Hematopoietic multipotent progenitor cell treated with erythropoietin and hydrocortisone succinate and interleukin-3 and kit ligand, for 6 days (in vitro differentiated cells): ENCODE measurements at regions not wholly inside any gene's neighbourhood (a gene's known extent, or its start where the extent isn't known, plus 50 kb on each side); places are given as distances from the start of the nearest gene placed in this dataset.

ENCODE experiments used
- DNase-seq: peaks from one replicate; pipeline ENCODE4 v3.0.0-alpha.2; 2015

GRCh38 chr6:6376845-6377244, 56.4 kb upstream of the F13A1 start:
- no peak for DNase-seq

DNA sequence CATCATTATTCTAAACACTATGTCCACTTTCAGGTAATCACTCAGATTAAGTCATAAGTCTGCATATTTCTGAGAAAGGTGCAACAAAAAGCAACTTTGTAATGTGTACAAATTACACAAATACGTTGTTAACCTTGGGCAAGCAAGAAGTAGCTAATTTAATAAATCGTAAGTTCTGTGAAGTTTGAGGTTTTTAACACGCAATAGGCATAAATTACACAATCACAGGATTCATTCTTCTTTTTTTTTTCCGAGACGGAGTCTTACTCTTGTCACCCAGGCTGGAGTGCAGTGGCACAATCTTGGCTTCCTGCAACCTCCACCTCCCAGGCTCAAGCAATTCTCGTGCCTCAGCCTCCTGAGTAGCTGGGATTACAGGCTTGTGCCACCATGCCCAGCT, 57.2 kb upstream of the F13A1 start:
- DNase-seq = no peak

- no peak for DNase-seq
Observed at GRCh38 chr6:6379573-6379972, 59.1 kb upstream of the F13A1 start.

- no peak for DNase-seq
Observed at GRCh38 chr6:6384520-6384919, 64.1 kb upstream of the F13A1 start.

GRCh38 chr6:6386010-6386409, 65.5 kb upstream of the F13A1 start:
- peak; percentile 58 for DNase-seq

GRCh38 chr6:6390849-6391602, 70.6 kb upstream of the F13A1 start:
- no peak for DNase-seq

- DNase-seq = no peak
Observed at GRCh38 chr6:6392214-6393068, 72.0 kb upstream of the F13A1 start.

GRCh38 chr6:6393069-6393529, 72.6 kb upstream of the F13A1 start:
- no peak for DNase-seq

DNA sequence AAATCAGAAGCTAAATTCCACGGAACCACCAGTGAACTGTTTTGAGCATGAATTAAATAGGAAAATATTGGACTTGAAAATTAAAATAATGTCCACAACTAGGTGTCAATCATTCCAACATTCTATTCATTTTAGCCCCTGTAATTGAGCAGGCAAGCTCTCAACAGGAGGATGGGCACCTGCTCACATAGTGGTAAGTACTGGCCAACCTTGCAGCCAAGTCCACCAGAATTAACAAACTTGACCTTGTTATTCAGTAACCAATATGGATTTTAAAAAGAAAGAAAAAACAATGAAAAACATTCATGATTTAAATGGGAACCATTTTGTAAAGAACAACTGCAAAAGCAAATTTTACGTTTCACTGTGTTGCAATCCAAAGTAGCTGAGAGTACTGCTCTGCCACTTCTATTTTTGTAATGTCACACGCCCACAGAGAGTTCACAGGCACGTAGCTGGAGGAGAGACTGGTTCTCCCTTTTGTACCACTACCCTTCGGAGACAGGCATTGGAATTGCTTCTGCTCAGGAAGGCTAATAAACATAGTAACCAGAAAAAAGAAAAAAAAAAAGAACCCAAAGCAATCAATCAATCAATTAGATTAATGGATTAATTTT, 75.2 kb upstream of the F13A1 start:
- DNase-seq = peak; percentile 50

DNA sequence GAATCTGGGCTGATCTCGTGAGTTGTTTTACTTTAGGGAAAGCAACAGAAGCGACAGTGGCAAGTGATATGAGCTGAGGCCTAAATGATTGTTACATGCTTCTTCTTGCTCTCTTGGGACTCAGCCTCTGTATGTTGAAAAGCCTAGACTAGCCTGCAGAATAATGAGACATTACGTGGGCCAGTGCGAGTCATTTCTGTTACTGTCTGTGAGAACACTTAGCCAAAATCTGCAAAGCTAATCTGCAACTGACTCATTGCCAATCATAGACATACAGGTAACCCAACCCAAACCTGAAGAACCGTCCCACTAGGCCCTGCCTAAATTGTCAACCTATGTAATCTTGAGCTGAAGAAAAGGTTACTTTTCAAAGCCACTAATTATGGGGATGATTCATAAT, 77.4 kb upstream of the F13A1 start:
- no peak for DNase-seq

- no peak for DNase-seq
Observed at GRCh38 chr6:6399568-6399967, 79.1 kb upstream of the F13A1 start.

DNA sequence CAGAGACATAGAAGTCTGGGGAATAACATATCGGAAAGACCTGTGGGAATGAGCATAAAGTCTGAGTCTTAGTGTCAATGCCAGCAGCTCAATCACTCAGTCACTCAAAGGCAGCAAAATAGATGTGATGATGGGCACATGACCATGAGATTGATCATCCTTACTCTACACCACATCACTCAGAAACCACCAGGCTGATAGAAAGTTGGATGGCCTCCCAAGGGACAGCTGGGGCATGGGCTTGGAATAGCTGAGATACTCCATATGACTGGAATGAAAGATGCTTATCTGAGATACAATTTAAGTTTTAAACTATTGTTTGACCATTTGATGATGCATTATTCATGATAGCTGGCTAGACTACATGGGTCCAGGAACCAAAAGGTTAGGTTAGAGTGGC, 80.9 kb upstream of the F13A1 start:
- no peak for DNase-seq

DNA sequence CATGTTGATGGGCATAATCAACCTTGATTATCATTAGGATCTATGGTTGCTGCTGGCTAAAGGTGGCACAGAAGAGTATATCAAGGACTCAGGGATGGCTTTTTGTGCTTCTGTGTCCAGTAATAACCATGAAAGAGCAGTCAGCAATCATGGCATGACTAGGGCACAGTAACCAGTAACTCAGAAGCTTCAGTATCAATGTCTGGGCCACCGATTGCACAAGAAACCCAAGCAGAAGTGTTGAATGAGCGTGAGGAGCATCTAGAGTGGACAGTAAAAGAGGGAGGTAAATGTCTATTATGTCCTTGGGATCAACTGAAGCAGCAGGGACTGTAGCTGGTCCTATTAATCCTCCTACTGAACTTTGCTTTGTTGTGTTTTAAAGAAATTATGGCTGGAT, 81.5 kb upstream of the F13A1 start:
- DNase-seq = no peak

DNA sequence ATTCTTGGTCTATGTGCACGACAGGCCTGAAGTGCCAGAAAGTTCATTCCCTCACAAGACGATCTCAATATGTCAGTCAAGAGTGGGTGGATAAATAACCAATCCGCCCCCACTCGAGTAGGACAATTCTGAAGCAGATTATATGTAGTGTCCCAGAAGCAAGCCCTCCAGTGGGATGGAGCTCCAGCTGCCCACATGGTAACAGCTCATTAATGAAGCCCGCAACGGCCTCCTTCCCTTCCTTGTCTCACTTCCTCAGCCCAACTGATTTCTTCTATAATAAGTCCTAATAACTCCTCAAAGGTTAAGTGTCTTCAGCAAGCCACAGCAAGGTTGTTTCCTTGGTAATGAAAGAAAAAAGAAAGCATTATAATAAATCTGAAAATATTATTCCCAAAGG, 82.1 kb upstream of the F13A1 start:
- no peak for DNase-seq

- peak; percentile 12 for DNase-seq
Observed at GRCh38 chr6:6405031-6405430, 84.6 kb upstream of the F13A1 start.

DNA sequence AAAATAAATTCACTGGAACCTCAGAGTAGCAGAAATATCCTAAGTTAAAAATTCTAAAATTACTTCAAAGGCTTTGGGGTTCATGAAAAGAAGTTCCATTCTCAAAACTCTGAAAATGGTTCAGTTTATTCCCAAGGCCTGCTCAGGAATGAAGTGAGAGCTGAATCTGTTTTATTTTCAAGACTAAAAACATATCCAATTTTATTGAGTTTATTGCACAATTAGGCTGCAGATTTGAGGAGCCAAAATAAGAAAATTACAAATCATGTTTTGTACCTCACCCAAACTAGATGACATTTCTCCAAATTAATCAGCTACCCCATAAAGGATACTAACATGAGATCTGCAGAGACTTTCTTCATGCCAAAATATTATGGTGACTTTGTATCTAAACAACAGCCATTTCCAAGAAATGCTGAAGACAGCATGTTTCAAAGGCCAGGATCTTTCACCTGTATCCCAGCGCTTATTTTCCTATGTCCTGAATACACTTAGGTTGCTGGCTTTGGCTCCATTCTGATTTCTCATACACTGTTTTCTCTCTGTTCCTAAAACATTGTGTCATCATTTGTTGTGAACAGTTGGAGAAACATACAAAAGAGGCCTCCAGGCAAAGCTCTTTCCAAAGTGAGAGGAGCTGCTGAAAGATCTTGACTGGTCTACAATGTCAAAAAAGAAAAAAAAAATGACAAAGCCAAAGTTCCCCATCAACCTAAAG, 85.7 kb upstream of the F13A1 start:
- no peak for DNase-seq

DNA sequence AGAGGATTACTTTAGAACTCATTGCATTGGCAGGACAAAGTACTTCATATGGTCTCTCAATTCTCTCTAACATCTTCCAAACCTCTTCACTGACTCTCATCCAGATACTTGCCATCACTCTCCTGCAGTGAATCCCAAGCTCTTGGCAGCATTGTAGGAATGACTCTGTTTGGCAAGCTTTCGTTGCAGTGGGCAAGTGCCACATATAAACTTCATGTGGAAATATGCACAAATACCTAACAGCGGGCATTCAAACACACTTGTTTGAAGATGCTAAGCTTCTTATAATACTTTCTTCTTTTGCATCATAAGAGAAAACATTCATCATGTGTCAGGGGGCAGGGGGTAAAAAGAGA, 86.2 kb upstream of the F13A1 start:
- DNase-seq = no peak

DNA sequence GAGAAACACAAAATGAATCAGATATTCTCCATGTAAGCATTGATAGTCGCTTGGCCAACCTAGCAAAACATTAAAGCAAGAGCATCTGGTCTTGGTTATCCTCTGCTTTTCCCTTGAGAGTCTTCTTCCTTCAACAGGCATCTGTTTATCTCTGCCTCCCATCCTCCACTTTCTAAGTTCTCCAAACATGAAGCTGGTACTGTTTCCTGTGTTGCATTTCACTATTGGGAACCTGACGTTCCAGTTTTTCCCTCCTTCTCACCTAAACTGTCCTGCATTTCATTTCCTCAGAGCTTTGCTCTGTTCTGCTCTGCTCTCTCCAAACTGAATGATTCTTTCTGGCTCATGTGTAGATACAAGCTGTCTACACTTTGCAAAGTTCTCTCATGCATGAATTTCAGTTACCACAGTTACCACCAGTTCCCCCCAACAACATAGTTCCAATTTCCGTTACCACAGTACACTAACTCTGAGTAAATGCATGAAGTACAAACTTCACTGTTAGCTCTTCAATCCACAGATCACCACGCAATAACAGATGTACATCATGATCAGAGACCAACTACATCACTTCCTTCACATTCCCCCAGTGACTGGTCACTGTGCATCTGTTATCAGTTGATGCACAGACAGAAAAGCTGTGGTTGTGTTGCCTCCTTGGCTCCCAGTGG, 86.7 kb upstream of the F13A1 start:
- peak; percentile 76 for DNase-seq

- DNase-seq = no peak
Observed at GRCh38 chr6:6409397-6410030, 89.1 kb upstream of the F13A1 start.

DNA sequence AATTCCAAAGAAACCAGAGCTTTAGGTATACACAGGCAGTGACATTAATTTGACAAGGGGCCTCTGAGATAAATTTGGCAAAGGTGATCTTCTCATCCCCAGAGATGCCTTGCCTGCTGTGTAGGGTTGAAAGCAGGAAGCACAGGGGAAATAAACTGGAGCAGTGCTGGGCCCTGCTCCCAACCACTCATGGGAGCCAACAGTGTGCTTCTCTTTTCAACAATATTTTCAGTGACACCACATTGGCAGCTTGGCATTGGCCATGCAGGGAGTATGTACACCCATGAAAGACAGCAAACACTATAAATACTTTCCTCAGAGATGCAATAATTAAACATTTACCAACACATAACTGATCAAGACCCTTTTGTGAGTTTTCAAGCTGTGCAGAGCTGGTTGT, 90.7 kb upstream of the F13A1 start:
- DNase-seq = no peak

DNA sequence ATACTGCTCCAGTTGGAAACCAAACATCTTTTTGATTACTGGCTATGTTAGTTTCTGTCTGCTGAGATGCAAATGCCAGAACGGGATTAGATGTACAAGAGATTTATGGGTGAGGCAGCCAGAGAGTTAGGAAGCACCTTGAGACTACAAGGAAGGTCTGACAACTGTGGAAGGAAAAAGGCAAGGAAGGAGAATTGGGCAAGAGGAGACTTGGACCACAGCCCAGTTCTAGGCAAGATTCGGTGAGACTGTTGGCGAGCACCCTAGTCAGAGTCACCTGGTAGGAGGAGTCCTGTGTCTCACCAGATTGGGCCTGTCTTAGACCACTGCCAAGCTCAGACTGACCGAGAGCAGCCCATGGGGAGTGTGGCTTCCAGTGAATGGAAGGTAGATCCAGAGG, 91.8 kb upstream of the F13A1 start:
- no peak for DNase-seq

- no peak for DNase-seq
Observed at GRCh38 chr6:6412700-6413099, 92.2 kb upstream of the F13A1 start.
